GM12892 (cell line): ENCODE measurements at regions not wholly inside any gene's neighbourhood (a gene's known extent, or its start where the extent isn't known, plus 50 kb on each side); places are given as distances from the start of the nearest gene placed in this dataset.

ENCODE experiments used
- POLR2A ChIP-seq: IDR thresholded peaks from 2 replicates; pipeline ENCODE4 v1.6.1; 2011; ENCODE audit warnings: low read depth, low read length, control low read depth
- POLR2AphosphoS5 ChIP-seq: IDR thresholded peaks from 2 replicates; pipeline ENCODE4 v1.6.1; 2011; ENCODE audit warnings: low read depth, low read length, control low read depth
- TAF1 ChIP-seq: IDR thresholded peaks from 2 replicates; pipeline ENCODE4 v1.6.1; 2011; ENCODE audit warnings: low read depth, mild to moderate bottlenecking, control low read depth, low read length, borderline replicate concordance

DNA sequence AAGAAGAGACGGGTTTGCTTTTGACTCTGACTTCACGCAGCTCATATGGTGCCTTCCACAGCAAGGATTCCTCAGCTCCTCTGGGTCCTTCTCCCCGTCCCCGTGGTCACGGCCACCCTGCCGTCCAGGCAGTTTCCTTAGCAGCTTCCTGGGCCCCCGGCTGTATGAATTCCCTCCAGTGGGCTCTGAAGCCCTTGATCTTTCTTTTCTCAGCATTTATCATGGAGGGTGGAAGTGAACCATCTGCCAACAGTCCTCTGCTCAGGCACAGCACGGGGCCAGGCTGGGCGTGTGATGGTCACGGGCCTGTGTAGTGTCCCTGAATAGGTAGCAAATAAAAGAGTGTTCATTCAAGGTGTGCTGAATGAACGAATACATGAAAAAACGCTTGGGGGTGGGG is 782.4 kb downstream of the BRD1 start:
- TF ChIP-seq POLR2A (no peak), POLR2AphosphoS5 (no peak), TAF1 (no peak)
